ENCODE measurements at regions not wholly inside any gene's neighbourhood (a gene's known extent, or its start where the extent isn't known, plus 50 kb on each side); places are given as distances from the start of the nearest gene placed in this dataset.

DNA sequence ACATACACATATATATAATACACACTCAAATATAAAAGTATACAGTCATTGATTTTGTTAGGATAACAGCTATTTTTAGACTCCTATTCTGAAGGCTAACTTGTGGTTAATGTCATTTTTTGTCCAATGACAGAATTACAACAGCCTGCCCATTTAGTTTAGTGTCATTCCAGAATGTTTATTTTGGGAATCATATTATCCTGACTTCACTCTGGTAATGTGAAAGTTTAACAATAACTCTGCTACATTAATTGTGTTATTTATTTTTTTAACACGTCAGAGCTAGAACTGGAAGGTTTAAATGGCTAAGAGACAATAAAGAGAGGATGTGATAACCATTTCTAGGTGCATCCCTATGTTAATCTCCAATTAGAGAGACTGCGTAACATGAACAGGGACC is 648.1 kb downstream of the USP25 start:
- Histone ChIP-seq H3K4me1 (ENCODE audit: control insufficient read depth in 5 of 5, insufficient read depth in 5 of 5, low read length in 5 of 5) (peaks cover 0 to 2% (median 0%) of the 10 kb centered on the region in 5 donors), H3K9ac (ENCODE audit: insufficient read depth in 1 of 2, low read length in 2 of 2) (no peak overlapping the region), H3K9me3 (ENCODE audit: control insufficient read depth in 4 of 4, insufficient read depth in 3 of 4, low read length in 3 of 4) (no peaks in the 10 kb centered on the region), H3K27me3 (ENCODE audit: control insufficient read depth in 3 of 3, insufficient read depth in 3 of 3, low read length in 2 of 3) (no peaks in the 10 kb centered on the region), H3K27ac (ENCODE audit: low read depth in 1 of 2, low read length in 1 of 2) (no peak overlapping the region), H3K4me3 (no peak overlapping the region), H3K36me3 (ENCODE audit: control insufficient read depth in 4 of 4, insufficient read depth in 4 of 4, low read length in 4 of 4) (no peaks in the 10 kb centered on the region)
- DNase-seq (no peak), ATAC-seq (ENCODE audit: insufficient read depth, low FRiP score) (no peak)
- TF ChIP-seq CTCF (IDR thresholded peaks at IDR 0.05; ENCODE audit: control extremely low read depth, extremely low read depth): no peak
- WGBS, 2 donors: 86 to 89% methylated on average over 2 of the region's 2 CpGs

DNA sequence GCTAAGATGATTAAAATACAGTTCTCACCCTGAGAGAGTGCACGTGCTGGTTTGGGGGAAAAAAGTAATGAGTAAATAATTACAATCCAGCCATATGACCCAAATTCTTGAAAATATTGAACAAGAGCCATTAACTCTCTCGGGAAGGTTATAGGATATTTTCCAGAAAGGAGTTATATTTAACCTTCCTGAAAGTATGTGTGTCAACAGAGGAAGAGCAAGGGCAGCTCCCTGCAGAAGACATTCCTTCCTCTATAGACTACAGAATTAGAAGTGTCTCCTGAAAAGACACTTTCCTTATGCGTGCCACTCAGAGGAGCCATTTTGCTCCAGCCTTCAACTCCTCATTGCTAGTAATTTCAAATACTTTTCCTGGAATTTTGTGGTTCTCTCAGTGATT is 648.7 kb downstream of the USP25 start:
- Histone ChIP-seq H3K36me3 (ENCODE audit: control insufficient read depth in 4 of 4, insufficient read depth in 4 of 4, low read length in 4 of 4) (no peaks in the 10 kb centered on the region), H3K27ac (ENCODE audit: low read depth in 1 of 2, low read length in 1 of 2) (no peak overlapping the region), H3K9ac (ENCODE audit: insufficient read depth in 1 of 2, low read length in 2 of 2) (no peak overlapping the region), H3K4me3 (no peak overlapping the region), H3K4me1 (ENCODE audit: control insufficient read depth in 5 of 5, insufficient read depth in 5 of 5, low read length in 5 of 5) (peaks cover 0 to 2% (median 0%) of the 10 kb centered on the region in 5 donors), H3K9me3 (ENCODE audit: control insufficient read depth in 4 of 4, insufficient read depth in 3 of 4, low read length in 3 of 4) (no peaks in the 10 kb centered on the region), H3K27me3 (ENCODE audit: control insufficient read depth in 3 of 3, insufficient read depth in 3 of 3, low read length in 2 of 3) (no peaks in the 10 kb centered on the region)
- no peak for TF ChIP-seq CTCF (IDR thresholded peaks at IDR 0.05; ENCODE audit: control extremely low read depth, extremely low read depth)
- DNase-seq: no peak
- ATAC-seq (ENCODE audit: insufficient read depth, low FRiP score): no peak
- 58 to 77% methylated on average over 3 of the region's 3 CpGs for WGBS, 2 donors

DNA sequence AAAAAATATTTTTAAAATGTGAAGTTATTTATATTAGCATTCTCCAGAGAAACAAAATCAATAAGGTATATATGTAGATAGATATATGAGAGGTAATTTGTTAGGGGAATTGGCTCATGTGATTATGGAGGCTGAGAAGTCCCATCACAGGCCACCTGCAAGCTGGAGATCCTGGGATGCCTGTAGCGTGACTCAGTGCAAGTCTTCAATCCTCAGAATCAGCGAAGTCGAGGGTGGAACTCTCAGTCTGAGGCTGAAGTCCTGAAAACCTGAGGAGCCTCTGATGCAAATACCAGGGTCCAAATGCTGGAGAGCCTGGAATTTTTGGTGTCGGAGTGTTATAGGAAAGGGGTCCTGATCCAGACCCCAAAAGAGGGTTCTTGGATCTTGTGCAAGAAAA is 658.5 kb downstream of the USP25 start:
- Histone ChIP-seq H3K4me3 (no peak overlapping the region), H3K36me3 (ENCODE audit: control insufficient read depth in 4 of 4, insufficient read depth in 4 of 4, low read length in 4 of 4) (no peaks in the 10 kb centered on the region), H3K4me1 (ENCODE audit: control insufficient read depth in 5 of 5, insufficient read depth in 5 of 5, low read length in 5 of 5) (no peaks in the 10 kb centered on the region), H3K27ac (ENCODE audit: low read depth in 1 of 2, low read length in 1 of 2) (no peak overlapping the region), H3K9me3 (ENCODE audit: control insufficient read depth in 4 of 4, insufficient read depth in 3 of 4, low read length in 3 of 4) (no peaks in the 10 kb centered on the region), H3K27me3 (ENCODE audit: control insufficient read depth in 3 of 3, insufficient read depth in 3 of 3, low read length in 2 of 3) (no peaks in the 10 kb centered on the region), H3K9ac (ENCODE audit: insufficient read depth in 1 of 2, low read length in 2 of 2) (no peak overlapping the region)
- no peak for DNase-seq
- no peak for ATAC-seq (ENCODE audit: insufficient read depth, low FRiP score)
- no peak for TF ChIP-seq CTCF (IDR thresholded peaks at IDR 0.05; ENCODE audit: control extremely low read depth, extremely low read depth)
- 96% methylated on average over 4 of the region's 4 CpGs for WGBS, 2 donors

- ATAC-seq (ENCODE audit: insufficient read depth, low FRiP score): no peak
- no peak for DNase-seq
- Histone ChIP-seq H3K4me1 (ENCODE audit: control insufficient read depth in 5 of 5, insufficient read depth in 5 of 5, low read length in 5 of 5) (no peaks in the 10 kb centered on the region), H3K27ac (ENCODE audit: low read depth in 1 of 2, low read length in 1 of 2) (no peak overlapping the region), H3K27me3 (ENCODE audit: control insufficient read depth in 3 of 3, insufficient read depth in 3 of 3, low read length in 2 of 3) (no peaks in the 10 kb centered on the region), H3K9ac (ENCODE audit: insufficient read depth in 1 of 2, low read length in 2 of 2) (no peak overlapping the region), H3K4me3 (no peak overlapping the region), H3K36me3 (ENCODE audit: control insufficient read depth in 4 of 4, insufficient read depth in 4 of 4, low read length in 4 of 4) (no peaks in the 10 kb centered on the region), H3K9me3 (ENCODE audit: control insufficient read depth in 4 of 4, insufficient read depth in 3 of 4, low read length in 3 of 4) (no peaks in the 10 kb centered on the region)
- WGBS, 2 donors: 78 to 80% methylated on average over 2 of the region's 2 CpGs
- TF ChIP-seq CTCF (IDR thresholded peaks at IDR 0.05; ENCODE audit: control extremely low read depth, extremely low read depth): no peak
These were observed 659.3 kb downstream of the USP25 start for GRCh38 chr21:16388911-16389560.

Measured in lung (tissue), 11 donors.